Femur (tissue), 1 donor: ENCODE measurements at regions not wholly inside any gene's neighbourhood (a gene's known extent, or its start where the extent isn't known, plus 50 kb on each side); places are given as distances from the start of the nearest gene placed in this dataset.
"Not testable (repeated sequence)": the region's sequence is repeated elsewhere in the genome, so short reads cannot be mapped to it uniquely, and the experiment has no call there.

Experiments used
- DNase-seq: peaks from one replicate; pipeline ENCODE4 v3.0.0-alpha.2; 2017

DNA sequence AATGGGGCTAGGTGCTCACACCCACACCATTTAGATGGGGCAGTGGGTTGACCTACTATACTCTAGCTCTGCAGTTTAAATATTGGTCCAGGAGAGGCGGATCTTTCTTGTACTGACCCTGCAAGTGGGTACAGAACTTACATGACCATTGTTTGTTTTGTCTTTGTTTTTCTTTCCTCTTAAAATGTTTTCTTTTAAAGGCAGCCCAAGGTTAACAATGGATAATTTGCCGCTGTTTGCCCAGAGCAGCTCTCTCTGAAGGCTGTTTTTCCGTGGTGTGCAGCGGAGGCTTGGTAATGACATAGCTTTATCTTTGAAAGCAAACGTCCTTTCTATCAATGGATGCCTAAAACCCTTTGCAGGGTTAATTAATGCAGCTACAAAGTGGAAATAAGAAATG, 133.3 kb upstream of the MEX3C start:
- no peak for DNase-seq

DNA sequence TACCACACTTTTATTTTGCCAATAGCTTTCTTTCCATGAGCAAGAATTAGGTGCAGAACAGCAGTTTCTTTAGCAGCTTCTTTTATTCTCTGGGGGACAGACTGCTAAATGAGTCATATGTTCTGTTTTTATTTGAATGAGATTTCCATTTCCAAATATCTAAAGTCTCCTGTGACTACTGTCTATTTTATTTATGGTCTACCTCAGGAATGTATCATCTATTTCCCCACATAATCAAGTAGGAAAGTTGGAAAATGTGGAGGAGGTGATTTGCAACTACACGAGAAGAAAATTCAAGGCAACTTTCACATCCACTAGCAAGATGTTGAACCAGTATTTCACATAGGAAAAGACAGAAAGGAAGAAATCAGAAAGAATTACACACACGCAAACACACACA, 139.9 kb upstream of the MEX3C start:
- no peak for DNase-seq

DNA sequence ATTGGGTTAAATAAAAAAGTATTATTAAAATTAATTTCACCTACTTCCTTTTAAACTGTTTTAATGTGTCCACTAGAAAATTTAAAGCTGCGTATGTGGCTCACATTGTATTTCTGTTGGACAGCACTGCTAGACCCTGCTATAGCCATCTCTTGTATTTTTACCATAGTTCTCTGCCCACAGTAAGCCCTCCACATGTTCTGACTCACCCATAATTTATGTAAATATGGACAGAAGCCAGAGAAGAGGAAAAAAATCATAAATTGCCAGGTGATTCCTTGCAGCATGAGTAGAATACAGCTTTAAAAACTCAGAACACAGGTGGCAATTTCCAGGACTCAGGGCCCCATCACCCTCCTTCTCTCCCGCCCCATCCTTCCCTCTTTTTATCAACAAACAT, 142.4 kb upstream of the MEX3C start:
- no peak for DNase-seq

DNA sequence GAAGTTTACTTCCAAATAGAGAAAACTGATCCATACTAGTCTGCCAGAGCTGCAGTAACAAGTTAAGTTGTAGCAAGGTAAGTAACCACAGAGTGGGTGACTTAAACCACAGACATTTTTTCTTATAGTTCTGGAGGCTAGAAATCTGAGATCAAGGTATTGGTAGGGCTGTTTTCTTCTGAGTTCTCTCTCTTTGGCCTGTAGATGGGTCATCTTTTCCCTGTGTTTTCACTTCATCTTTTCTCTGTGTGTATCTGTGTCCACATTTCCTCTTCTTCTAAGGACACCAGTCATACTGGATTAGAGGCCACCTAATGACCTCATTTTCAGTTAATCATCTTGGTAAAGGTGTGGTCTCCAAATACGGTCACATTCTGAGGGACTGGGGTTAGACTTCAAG, 142.9 kb upstream of the MEX3C start:
- no peak for DNase-seq

DNA sequence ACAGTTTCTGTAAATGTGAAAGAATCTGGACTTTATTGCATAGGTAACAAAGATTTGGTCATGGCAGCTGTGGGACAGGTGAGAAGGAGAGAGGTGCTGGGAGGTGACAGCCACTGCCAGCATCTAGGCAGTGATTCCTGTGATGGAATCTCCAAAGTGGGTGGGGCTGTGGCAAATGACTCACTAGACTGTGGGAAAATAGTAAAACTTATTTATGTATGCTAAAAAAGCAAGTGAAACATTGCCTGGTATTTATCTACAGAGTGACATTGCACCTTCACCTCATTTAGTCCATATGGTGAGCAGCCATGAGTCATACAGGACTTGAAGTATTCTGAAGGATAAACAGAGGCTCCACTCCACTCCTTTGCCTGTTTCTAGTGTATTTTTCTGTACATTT, 145.3 kb upstream of the MEX3C start:
- DNase-seq = no peak

DNA sequence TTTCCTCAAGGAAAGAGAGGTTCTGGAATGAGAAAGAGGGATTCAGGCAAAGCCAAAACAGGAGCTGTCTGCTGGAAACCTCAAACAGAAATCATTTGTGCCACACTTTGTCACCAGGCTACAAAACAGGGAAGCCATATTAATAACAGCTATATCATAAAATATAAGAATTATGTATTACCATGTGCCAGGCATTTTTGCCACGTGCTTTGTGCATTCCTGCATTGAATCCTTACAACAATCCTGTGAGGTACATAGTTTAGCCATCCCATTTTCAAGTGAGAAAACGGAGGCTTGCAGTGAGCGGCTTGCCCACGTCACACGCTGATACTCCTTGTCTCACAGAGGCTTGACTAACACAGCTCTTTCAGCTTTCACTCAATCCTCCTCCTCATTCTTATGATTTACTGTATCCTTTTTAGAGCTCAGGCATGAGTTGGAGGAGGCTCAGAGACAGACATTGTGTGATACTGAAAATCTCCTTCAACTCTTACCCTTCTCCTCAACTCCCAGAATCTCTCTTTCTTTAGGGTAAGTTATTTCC, 148.4 kb upstream of the MEX3C start:
- no peak for DNase-seq

DNA sequence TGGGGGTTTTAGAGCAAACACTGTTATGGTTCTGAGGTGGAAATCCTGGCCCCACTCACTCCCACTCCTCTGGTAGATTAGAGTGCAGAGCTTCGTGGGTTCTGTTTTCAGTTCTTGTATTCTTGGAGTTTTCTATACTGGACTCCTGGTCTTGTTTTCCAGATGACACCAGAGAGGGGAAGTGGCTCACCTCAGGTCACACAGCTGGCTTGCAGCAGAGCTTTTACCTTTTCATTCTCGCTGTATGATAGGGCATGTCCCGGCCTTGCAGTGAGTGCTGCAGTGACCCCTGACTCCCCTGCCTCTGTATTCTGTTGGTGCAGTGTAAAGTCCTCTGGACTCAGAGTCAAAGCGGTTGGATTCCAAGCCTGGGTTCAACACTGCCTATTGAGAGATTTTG, 148.9 kb upstream of the MEX3C start:
- DNase-seq = no peak

DNA sequence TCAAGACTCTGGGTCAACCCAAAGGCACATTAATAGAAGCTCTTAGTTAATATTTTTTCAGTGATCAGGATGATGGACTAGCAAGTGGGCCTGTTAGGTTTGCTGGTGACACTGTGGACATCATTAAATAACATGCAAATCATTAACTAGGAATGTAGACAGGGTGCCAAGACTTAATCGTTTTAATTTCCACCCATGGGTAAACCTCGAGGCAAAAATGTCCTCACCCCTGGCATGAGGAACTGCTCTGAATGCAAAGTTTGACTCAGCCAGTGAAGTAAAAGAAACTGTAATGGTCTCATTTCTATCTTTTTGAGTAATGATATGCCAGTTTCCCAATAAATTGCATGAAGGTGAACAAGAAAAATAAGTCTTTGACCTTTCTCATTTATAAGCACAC, 152.6 kb upstream of the MEX3C start:
- no peak for DNase-seq

DNA sequence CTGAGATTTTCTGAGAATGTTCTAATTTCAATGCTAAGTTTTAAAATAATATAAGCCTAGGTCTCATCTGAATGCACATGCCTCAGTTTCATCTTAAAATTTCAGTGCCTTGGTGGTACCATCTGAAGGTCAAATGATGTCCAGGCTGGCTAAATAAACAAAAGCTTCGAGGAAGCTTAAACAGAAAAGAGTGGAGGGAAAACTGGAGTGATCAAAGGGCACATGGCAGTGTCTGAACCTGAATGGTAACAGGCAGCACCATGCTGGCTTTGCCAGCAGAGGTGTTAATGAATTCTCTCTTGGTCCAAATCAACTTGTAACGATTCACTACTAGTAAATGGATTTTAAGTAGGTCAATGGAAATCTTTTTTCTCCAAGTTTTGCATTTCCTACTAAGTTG, 158.4 kb upstream of the MEX3C start:
- DNase-seq = no peak

DNA sequence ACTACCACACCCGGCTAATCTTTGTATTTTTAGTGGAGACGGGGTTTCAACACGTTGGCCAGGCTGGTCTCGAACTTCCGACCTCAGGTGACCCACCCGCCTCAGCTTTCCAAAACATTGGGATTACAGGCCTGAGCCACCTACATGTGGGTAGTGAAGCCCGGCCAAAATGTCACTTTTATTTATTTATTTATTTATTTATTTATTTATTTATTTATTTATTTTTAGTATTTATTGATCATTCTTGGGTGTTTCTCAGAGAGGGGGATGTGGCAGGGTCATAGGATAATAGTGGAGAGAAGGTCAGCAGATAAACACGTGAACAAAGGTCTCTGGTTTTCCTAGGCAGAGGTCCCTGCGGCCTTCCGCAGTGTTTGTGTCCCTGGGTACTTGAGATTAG, 162.8 kb upstream of the MEX3C start:
- DNase-seq = not testable (repeated sequence)

DNA sequence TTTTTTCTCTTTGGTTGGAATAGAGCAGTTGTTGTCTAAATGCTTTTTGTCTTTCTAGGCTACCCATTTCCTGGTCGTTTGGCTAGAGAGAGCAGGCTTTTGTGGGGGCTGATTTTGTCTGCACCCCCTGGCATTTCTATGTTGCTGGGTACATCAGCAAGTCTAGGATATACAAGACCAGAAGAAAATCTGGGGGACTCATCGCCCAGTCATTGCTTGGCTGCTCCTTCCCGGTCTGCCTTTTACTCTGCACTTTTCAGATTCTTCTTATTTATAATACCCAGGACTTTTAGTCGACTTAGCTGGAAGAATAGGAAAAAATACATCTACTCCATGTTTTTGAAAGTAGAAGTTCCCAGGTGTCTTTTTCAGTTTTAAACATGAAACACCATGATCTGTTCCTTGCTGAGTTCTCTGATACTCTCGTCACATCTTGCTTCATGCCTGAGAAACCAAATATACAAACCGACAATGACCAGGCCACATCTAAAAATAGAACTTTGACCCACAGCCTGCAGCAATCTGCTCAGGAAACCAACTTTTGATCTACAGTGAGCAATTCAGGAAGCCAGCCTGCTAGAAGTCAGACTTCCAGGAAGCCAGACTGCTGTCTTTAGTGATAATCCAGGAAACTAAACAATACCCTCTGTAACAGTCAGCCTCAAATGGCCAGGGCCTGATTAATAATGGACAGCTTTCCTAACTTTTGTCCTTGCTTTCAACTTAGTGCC, 163.8 kb upstream of the MEX3C start:
- peak; percentile 32 for DNase-seq

DNA sequence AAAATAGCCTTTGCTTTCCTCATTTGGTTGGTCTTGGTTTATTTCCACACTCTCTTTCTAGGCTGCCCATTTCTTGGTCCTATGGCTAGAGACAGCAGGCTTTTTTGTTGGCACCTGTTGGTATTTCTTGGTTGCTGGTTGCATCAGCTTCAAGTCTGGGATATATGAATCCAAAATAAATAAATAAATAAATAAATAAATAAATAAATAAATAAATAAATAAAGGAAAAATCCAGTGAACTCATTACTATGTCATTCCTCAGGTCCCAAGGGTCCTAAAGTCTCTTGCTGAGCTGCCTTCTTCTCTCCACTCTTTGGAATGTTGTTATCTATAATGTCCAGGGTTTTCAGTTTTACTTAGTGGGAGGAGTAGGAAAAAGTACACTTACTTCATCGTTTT, 165.9 kb upstream of the MEX3C start:
- DNase-seq = no peak

DNA sequence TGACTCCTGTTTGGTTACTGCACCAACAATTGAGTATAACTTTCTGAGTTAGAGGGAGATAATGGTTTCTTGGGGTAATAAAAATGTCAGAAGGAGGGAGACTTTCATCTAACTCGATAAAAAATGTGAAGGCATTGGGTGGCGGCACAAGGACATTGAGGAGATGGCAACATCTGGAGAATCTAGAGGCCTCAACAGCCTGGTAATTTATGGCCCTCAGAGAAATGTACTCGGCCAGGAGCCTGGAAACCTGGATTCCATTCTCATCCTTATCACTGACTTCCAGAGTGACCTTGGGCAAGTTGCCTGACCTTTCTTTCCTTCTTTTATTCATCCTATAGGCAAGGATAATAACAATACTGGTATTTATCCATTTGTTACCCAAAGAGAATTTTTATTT, 173.5 kb upstream of the MEX3C start:
- DNase-seq = no peak

DNA sequence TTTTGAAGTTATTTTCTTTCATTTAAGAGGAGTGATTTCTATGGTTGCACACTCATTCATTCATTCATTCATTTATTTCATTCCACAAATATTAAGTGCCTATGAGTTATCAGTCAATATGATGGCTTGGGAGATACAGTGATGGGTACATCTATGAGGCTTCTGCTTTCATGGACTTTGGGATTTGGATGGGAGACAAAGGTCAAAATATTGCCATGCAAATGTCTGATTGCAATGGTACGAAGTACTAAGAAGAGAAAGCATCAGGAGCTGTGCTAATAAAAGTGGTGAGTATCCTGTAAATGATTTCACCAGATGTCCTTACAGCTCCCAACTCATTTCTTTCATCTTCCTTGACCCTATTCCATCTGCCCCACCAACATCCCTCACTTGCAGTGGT, 174.4 kb upstream of the MEX3C start:
- DNase-seq = no peak

DNA sequence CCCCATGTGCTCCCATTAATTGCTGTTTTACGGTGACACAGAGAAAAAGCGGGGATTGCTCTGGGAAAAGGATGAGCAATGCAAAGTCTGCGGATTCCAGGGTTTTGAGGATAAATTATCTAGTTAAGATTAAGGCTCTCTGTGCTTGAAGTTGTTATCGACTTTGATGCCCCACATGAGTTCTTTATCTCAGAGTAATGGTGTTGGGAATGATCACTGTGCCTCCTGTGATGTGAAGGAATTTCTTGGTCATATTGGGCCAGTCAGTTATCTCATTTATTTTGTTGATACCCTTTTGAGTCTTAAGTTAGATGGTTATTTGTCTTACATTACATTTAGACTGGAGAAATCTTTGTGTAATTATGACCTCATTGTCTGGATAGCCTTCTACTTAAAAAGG, 184.6 kb upstream of the MEX3C start:
- DNase-seq = no peak

DNA sequence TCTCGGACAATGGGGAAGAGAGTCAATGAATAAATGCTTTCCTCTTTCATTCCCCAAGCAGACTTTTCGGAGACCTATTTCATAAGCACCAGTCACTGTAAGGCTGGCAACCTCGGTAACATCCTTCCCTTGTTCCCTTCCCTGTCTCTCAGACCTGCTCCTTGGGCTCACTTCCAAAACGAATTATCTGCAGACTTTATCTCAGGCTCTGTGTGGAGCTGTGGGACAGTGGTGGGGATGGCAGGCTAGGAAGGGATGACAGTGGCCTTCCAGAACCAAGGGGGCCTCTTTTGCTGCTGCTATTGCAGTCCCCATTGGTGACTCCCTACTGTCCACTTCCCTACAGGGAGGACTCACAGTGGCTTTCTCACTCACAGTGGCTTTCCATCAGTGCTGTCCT, 185.6 kb upstream of the MEX3C start:
- no peak for DNase-seq

DNA sequence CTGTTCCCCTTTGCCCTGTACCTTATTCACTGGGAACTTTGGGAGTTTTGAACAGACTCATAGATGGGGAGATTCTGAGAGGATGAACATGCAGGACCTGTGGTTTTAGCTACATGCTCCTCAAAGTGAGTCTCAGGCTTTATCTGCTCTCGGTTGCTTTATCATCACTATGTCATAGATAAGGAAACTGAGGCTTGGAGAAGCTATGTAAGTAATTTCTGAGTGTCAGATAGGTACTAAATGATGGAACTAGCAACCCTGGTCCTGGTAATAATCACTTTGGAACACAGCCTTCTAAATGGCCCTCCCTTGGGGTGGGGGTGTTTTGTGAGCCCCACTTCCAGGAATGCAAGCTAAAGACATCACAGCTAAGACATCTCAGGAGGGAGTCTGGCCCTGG, 186.2 kb upstream of the MEX3C start:
- no peak for DNase-seq

DNA sequence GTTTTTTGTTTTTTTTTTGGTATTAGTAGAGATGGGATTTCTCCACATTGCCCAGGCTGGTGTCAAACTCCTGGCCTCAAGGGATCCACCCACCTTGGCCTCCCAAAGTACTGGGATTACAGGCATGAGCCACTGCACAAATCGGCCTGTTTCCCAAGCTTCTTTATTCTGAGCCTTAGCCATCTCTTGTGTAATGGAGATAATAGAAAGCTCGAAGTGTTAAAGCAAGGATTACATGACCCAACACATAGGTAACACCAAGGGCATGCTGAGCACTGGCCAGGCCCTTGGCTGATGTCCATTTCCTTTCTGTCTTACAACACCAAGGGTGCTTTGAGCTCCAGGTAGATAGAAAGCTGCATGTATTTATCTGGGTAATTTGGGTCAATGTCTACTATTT, 187.8 kb upstream of the MEX3C start:
- DNase-seq = no peak

DNA sequence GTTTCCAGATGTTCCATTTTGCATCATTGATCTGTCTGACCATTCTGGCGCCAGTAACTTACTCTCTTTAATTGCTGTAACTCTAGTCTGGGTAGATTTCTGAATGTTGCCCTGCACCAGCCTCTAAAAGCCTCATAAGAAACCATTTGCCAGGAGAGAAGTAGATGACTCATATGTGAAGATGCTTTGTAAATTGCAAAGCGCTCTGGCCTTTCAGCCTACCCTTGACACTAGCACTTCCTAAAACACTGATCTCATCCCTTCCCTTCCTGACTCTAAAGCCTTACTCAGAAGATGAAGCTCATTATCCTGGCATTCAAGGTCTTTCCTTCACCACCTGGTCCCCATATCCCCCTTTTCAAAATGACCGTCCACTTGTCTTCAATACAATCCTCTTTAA, 193.2 kb upstream of the MEX3C start:
- DNase-seq = no peak

DNA sequence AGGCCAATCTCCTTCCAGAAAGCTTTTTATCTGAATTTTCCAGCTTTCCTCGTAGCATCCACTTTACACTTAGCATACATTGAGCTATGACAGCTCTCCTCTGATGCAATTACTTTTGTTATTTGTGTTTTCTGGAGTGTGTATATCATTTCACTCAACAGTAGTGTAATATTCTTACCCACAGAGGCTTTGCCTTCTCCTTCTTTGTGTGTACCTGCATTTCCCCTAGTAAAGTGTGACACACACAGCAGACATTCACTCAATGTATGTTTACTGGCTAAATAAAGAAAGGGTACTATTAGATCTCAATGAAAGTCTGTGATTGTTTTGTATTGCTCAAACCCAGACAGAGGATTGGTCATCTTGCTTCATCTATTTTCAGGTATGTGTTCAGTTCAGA, 193.7 kb upstream of the MEX3C start:
- no peak for DNase-seq

DNA sequence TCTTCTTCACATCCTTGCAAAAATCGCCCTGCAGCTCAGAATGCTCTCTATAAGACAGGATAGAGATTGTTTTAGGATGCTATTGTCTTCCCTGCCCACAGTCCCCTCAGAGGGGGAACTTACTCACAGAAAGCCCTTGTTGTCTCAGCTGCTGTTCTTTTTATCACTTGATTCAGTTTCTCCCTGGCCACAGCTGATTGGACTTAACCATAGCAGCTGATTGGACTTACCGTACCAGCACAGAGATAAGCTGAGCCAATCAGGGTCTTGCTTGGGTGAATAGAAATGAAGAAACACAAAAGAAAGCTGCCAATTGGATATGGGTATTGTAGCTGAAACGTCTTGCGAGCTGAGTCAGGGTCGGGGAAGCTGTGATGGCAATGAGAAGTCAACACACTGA, 194.2 kb upstream of the MEX3C start:
- DNase-seq = no peak

DNA sequence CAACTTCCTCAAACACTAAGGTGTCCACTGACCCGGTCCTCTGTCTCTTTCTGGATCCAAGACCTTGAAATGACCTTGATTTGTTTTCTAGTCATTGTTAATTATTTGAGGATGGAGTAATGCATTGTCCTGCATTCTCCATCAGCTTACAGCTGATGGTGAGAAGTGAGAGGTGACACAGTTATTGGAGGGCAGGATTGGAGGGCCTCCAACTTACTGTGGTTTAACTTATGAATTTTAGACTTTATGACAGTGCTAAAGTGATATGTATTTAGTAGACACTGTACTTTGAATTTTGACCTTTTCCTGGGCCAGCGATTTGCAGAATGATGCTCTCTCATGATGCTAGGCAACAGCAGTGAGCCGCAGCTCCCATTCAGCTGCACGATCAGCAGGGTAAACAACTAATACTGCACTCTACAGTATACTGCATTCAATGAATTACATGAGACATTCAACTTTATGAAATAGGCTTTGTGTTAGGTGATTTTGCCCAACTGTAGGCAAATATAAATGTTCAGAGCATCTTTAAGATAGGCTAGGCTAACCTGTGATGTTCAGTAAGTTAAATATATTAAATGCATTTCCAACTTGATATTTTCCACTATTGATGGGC, 200.0 kb upstream of the MEX3C start:
- no peak for DNase-seq

DNA sequence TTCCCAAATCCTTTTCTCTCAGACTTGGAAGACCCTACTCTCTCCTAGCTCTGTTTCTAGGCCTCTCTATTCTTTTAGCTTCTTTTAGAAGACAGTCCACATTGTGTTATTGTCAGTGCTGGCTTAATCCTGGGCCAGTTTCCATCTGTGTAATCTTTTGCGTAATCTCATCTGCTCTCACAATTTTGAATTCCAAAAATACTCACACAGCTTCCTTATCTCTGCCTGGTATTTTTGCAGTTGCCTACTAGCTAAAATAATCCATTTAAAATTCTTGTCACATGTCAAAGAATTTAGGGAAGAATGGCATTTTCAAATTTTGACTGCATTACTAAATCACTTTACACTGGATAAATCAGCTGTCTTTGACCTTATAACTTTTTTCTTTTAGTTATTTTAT, 200.6 kb upstream of the MEX3C start:
- DNase-seq = no peak

DNA sequence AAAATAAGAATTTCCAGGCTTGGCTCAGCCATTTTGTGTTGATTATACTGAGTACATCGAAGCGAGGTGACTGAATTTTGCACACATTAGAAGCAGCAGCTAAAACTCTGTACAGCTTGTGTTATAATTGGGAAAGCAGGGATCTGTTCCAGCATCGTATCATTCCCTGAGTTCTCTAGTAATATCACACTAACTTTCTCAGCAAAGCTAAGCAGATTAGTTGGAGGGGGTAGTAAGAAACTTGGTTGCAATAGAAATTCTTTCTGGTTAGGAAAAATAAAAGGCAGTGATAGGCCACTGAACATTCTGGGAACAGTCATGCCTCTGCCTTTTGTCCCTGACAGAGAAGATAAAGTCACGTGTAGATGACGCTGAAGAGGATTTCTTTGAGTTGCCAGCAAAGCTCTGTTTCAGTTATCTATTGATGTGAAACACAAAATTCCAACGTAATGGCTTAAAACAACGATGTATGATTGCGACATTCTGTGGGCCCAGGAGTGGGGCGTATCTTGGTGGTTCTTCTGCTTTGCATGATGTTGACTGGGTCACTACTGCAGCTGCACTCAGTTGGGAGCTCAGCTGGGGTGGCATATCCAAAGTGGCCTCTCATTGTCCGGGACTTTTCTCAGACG, 202.1 kb upstream of the MEX3C start:
- DNase-seq = no peak
